GM21786 (cell line): ENCODE measurements at regions not wholly inside any gene's neighbourhood (a gene's known extent, or its start where the extent isn't known, plus 50 kb on each side); places are given as distances from the start of the nearest gene placed in this dataset.
"Not testable (repeated sequence)": the region's sequence is repeated elsewhere in the genome, so short reads cannot be mapped to it uniquely, and the experiment has no call there.

Experiments used
- ATAC-seq: cut with Tn5 transposase; IDR thresholded peaks from one replicate; pipeline ENCODE4 v1.9.1; 2021; ENCODE audit not compliant: unreplicated experiment

DNA sequence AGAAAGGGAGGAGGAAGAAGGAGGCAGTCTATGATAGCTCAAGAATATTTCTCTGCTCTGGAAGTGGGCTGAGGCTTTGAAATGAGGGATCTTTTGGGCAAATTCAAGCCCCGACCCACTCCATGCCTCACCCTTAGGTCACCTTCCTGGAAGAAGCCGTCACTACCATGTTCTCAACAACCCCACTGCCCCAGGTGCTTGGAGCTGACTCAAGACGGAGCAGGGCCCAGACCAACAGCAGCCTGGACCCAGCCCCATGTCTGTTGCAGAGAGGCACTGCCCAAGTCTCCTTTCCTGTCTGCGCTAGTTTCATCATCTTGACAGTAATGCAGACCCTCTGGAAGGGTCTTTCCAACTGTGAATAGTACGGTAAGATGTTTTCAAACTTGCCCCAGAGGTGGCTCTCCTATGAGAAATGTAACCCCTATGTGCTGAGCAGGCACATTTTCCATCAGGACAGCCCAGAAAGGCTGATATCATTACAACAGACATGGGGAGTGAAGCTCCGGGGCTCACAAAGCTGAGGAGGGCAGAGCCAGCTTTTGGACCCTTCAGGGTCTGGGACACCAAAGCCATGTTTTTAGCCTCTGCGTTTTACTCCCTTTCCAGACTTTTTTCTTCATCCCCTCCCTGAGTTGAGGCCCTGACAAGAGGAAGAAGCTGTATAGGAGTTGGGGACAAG, 128.2 kb upstream of the LARP1 start:
- no peak for ATAC-seq

DNA sequence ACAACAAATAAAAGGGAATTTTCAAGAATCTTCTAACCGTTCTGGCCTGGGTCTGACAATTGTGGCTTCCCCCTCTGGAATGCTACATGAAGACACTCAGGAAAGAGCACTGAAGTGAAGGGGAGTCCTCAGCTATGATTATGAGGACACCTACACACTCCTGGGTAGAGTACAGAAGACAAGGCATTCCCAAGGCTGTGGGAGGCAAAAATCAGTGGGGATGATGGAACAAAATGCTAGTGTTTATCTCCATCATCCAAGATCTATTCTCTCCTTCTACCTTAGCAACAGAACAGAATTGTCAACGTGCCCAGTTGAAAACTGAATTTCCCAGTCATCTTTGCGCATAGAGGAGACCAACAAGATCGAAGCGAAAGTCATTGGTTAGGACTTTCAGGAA, 130.1 kb upstream of the LARP1 start:
- ATAC-seq, result no peak

- no peak for ATAC-seq
These were observed 130.8 kb upstream of the LARP1 start for GRCh38 chr5:154624341-154624740.

GRCh38 chr5:154620411-154620810, 134.8 kb upstream of the LARP1 start:
- no peak for ATAC-seq

DNA sequence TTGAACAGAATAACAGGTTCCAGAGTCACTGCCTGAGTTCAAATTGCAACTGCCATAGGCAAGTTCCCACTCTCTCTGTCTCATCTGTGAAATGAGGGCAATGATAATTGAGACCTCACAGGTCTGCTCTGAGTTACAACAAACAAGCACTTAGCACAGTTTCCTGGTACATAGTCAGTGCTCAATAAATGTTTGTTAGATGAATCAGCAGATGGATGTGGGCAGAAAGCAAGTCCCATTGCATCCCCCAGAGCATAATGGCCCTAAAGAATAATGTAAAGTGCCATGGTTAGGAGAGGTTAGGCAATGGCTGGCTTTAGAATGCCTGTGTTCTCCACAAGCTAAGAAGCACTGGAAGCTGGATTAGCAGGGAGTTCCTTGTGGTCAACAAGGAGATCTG, 136.5 kb upstream of the LARP1 start:
- ATAC-seq, result no peak

- ATAC-seq, result no peak
These were observed 136.6 kb upstream of the HAND1 start for GRCh38 chr5:154614595-154614994.

- ATAC-seq, result no peak
These were observed 136.1 kb upstream of the HAND1 start for GRCh38 chr5:154614125-154614524.

GRCh38 chr5:154612666-154613065, 134.6 kb upstream of the HAND1 start:
- no peak for ATAC-seq

DNA sequence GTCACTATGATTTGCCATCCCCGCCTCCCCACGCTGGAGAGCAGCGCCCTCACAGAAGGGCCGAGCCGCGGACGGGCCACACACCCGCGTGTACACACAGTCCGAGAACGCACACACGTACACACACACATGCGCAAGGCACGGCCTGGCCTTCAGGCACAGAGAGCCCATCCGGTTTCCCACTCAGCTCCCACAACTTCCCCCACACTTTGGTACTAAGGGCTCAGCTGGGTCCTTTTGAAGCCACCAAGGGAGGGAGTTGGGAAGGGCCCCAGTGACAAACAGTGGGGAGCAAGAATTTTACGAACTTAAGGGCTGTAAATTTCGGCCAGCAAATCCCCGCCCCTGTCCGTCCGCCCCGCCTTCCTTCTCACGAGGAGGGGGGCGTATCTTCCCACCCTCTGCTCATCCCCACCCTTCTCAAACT, 133.3 kb upstream of the HAND1 start:
- ATAC-seq, result no peak

GRCh38 chr5:154610321-154611154, 132.5 kb upstream of the HAND1 start:
- peak; percentile 92 for ATAC-seq

GRCh38 chr5:154609251-154609650, 131.2 kb upstream of the HAND1 start:
- no peak for ATAC-seq

DNA sequence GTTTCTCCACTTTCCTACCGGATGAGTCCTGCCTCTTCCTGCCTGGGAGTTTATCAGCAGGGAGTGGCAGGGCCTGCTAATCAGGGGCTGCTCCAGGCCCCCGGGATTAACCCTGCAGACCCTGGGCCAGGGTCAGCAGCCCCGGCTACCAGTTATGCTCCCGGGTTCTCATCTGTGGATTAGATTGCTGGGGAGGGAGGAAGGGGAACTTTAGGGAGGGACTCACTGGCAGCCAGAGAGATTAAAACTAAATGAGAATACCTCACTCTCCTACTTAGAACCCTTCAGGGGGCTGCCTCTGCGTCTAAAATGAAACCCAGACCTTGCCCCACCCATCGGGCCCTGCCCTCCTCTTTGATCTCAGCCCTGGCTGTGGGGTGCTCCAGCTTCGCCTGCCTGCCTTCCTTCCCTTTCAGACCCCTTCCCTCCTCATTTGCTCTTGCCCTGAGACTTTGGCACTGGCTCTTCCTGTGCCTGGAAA, 130.5 kb upstream of the HAND1 start:
- ATAC-seq, result no peak

DNA sequence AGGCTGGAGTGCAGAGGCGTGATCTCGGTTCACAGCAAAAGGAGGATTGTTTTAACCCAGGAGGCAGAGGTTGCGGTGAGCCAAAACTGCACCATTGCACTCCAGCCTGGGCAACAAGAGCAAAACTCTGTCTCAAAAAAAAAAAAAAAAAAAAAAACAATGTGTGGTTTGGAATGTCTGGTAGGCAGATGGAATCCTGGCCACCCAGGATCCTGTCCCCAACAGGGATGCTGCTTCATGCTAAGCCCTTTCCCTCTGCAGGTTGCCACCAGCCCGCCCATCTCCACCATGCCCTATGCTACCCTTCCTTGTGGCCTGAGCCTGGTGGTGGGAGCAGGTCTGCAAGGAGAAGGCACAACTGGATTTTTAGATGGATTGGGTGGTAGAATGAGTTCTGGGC, 129.7 kb upstream of the HAND1 start:
- no peak for ATAC-seq

DNA sequence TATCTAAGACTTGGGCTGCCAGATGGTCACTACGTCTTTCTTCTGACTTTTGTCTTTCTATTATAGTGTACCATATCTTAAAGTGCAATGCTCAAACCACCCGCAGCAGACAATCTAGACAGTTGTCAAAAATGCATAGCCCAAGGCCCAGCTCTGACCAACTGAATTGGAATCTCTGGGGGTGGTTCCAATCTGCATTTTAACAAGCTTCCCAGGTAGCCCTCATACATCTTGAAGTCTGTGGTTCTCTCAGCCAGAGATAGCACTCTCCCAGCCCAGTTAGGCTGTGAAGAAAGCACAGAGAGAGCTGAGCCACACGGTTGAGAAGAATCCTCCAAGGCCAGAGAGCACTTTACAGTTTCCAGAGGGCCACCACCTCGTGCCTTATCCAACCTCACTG, 128.2 kb upstream of the HAND1 start:
- ATAC-seq, result no peak

DNA sequence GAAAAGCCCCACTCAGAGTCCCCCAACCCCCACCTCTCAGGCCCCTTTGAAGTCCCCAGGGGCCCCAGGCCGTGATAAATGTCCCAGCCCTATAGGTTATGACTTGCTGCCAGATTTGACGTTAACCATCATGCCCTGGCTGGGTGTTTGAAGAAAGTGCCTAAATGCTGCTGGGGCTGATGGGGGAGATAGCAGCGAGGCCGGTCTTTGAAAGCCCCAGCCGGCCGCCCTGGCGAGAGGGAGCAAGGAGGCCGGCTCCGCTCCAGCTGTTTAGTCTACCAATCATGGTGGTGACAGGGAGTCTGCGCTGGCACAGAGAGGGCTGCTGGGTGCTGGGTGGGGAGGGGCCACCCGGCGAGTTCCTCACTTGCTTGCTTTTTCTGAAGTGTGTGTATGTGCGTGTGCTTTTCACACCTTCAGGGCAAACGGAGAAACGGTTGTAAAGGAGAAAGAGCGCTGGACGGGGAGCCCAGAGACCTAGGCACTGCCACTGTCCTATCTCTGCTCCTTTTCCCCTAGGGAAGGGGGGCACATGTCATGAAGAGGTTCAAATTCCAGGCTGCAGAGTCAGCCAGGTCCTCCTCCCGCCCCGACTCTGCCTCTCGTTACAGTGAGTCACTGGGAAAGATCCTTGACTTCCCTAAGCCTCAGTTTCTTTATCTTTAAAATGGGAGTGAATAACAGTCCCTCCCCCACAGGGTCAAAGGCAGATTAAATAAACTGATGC, 126.1 kb upstream of the HAND1 start:
- no peak for ATAC-seq

GRCh38 chr5:154603485-154603884, 125.5 kb upstream of the HAND1 start:
- no peak for ATAC-seq

- ATAC-seq, result no peak
These were observed 125.0 kb upstream of the HAND1 start for GRCh38 chr5:154603011-154603410.

- no peak for ATAC-seq
These were observed 123.0 kb upstream of the HAND1 start for GRCh38 chr5:154601014-154601413.

GRCh38 chr5:154598021-154598420, 120.0 kb upstream of the HAND1 start:
- ATAC-seq, result no peak

DNA sequence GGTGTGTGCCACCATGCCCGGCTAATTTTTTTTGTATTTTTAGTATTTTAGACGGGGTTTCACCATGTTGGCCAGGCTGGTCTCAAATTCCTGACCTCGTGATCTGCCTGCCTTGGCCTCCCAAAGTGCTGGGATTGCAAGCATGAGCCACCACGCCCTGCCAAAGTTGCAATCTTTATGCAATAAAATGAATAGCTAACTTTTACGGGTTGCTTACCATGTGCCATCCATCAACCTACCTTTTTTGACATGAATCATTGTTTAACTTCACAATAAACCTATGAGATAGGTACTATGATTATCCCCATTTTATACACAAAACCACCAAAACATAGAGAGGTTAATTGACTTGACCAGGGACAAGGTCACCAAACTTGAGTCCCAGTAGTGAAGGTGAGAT, 118.8 kb upstream of the HAND1 start:
- not testable (repeated sequence) for ATAC-seq

DNA sequence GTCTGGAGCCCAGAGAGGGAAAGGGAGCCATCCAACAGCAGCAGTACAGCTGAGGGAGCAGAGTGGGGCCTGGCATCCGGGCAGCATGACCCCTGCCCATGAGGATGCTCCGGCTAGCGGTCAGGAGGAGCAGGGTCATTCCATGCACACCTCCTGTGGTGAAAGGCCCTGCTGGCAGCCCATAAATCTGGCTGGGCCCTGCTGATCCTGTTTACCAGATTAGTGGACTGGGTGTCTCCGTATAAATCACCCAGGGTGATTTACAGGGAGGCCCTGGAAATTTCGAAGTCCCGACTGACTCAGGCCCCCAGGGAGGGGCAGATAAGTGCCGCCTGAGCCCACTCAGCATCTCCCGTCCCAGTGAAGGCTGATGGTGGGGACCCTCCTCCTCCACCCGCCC, 117.6 kb upstream of the HAND1 start:
- no peak for ATAC-seq

DNA sequence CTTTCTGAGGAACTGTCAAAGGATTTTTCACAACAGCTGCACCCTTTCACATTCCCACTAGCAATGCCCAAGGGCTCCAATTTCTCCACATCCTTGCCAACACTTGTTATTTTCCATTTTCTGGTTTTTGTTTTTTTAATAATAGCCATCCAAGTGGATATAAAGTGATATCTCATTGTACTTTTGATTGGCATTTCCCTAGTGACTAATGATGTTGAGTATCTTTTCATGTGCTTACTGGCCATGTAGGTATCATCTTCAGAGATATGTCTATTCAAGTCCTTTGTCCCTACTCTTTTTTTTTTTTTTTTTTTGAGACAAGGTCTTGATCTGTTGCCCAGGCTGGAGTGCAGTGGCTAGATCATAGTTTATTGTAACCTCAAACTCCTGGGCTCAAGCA, 115.8 kb upstream of the HAND1 start:
- no peak for ATAC-seq
